CD4-positive, alpha-beta memory T cell (primary cell): ENCODE measurements at regions not wholly inside any gene's neighbourhood (a gene's known extent, or its start where the extent isn't known, plus 50 kb on each side); places are given as distances from the start of the nearest gene placed in this dataset.
"Not testable (repeated sequence)": the region's sequence is repeated elsewhere in the genome, so short reads cannot be mapped to it uniquely, and the experiment has no call there.

Experiments
- CTCF ChIA-PET: fragments of 350-600 bp; sonication (Branson Sonifier 250); formaldehyde crosslinking; loops from one replicate; lab custom pipeline; 2021; ENCODE audit warnings: inconsistent platforms; ENCODE audit not compliant: partially characterized antibody; lab: Charles Lee
- POLR2A ChIA-PET: fragments of 350-600 bp; sonication (Branson Sonifier 250); formaldehyde crosslinking; loops from one replicate; lab custom pipeline; 2021; ENCODE audit not compliant: partially characterized antibody; lab: Charles Lee
- DNase-seq, 5 donors: peaks; one replicate each; pipeline versions ENCODE4 v3.0.0 to v3.0.0-alpha.2; 2020 to 2022; ENCODE audit warnings: mixed read lengths in 1 of 5
- H3K27ac ChIP-seq: one replicate; pipeline ENCODE4 v1.7.0; 2013; ENCODE audit warnings: low read depth, low read length
- H3K27me3 ChIP-seq: 2 replicates; pipeline ENCODE4 v1.7.0; 2013; ENCODE audit warnings: mild to moderate bottlenecking, low read length, moderate library complexity; ENCODE audit not compliant: insufficient read depth
- H3K36me3 ChIP-seq: 2 replicates; pipeline ENCODE4 v1.7.0; 2013; ENCODE audit warnings: mild to moderate bottlenecking, low read length, moderate library complexity; ENCODE audit not compliant: insufficient read depth
- H3K4me1 ChIP-seq: 2 replicates; pipeline ENCODE4 v1.7.0; 2013; ENCODE audit warnings: mild to moderate bottlenecking, low read length, moderate library complexity; ENCODE audit not compliant: insufficient read depth
- H3K4me3 ChIP-seq, 2 donors: one replicate each; pipeline ENCODE4 v1.7.0; 2013; ENCODE audit warnings: low read length in 2 of 2, mild to moderate bottlenecking in 1 of 2
- H3K9me3 ChIP-seq, 2 donors: one replicate each; pipeline ENCODE4 v1.7.0; 2013; ENCODE audit warnings: low read length in 2 of 2, control low read depth in 1 of 2; ENCODE audit not compliant: control insufficient read depth in 1 of 2
- H3K27ac Mint-ChIP-seq, 7 donors: one replicate each; pipeline ENCODE4 v1.8.0; 2020 to 2021; ENCODE audit warnings: mixed read lengths in 7 of 7, mild to moderate bottlenecking in 6 of 7, inconsistent platforms in 3 of 7, moderate library complexity in 3 of 7
- H3K27me3 Mint-ChIP-seq, 2 donors: one replicate each; pipeline ENCODE4 v1.8.0; 2020 to 2021; ENCODE audit warnings: mixed read lengths in 2 of 2
- H3K36me3 Mint-ChIP-seq, 2 donors: one replicate each; pipeline ENCODE4 v1.8.0; 2020 to 2021; ENCODE audit warnings: mixed read lengths in 2 of 2, inconsistent platforms in 1 of 2, mild to moderate bottlenecking in 1 of 2
- H3K4me1 Mint-ChIP-seq, 4 donors: one replicate each; pipeline ENCODE4 v1.8.0; 2020 to 2021; ENCODE audit warnings: mixed read lengths in 4 of 4, mild to moderate bottlenecking in 1 of 4
- H3K4me3 Mint-ChIP-seq, 8 donors: one replicate each; pipeline ENCODE4 v1.8.0; 2020 to 2021; ENCODE audit warnings: mixed read lengths in 8 of 8, mild to moderate bottlenecking in 7 of 8, moderate library complexity in 6 of 8, inconsistent platforms in 3 of 8
- H3K9me3 Mint-ChIP-seq, 8 donors: one replicate each; pipeline ENCODE4 v1.8.0; 2020 to 2021; ENCODE audit warnings: mixed read lengths in 8 of 8, mild to moderate bottlenecking in 5 of 8, inconsistent platforms in 3 of 8, moderate library complexity in 1 of 8
- intact Hi-C: fragments of 100-400 bp; cut with micrococcal nuclease; formaldehyde crosslinking; loops from one replicate; pipeline ENCODE4 v1.15.1; 2023

DNA sequence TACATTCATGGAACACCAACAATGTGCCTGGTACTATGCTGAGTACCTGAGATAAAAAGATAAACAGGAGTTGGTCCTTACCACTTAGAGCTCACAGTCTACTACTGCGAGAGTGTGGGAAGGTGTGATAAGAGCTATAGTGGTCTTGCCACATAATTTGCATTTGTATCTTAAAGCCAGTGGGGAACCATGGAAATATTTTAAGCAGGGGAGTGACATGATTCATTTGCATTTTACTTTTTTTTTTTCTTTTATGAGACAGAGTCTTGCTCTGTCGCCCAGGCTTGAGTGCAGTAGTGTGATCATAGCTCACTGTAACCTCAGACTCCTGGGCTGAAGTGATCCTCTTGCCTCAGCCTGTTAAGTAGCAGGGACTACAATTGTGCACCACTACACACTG, 53.6 kb downstream of the SRGAP2 start:
- H3K36me3 ChIP-seq, intact Hi-C loops, H3K36me3 Mint-ChIP-seq, H3K4me3 Mint-ChIP-seq, H3K27me3 Mint-ChIP-seq, H3K27ac Mint-ChIP-seq, H3K27ac ChIP-seq, POLR2A ChIA-PET, H3K4me1 Mint-ChIP-seq, DNase-seq, H3K9me3 Mint-ChIP-seq, H3K4me3 ChIP-seq, H3K9me3 ChIP-seq, H3K27me3 ChIP-seq, H3K4me1 ChIP-seq, CTCF ChIA-PET: not testable (repeated sequence)

DNA sequence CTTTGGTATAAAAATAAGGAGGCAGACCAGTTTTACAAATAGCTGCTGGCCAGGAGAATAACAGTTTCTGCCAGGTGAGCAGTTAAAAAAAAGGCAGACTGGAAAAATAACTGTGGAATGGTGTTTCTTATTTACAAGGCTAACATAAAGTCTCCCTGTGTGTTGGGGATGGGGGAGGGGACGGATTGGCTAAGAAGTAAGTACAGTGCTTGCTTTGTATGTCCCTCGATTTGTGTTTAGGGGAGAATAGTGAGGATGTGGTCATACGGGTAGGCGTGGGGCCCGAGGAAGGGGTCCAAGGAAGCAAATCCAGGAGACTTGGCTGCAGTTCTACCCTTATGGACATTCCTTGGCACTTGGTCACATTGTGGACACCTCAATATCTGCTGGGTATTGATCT, 58.1 kb downstream of the SRGAP2 start:
- CTCF ChIA-PET, POLR2A ChIA-PET, H3K36me3 Mint-ChIP-seq, DNase-seq, H3K4me1 ChIP-seq, H3K4me3 ChIP-seq, H3K4me3 Mint-ChIP-seq, H3K9me3 ChIP-seq, H3K27me3 Mint-ChIP-seq, intact Hi-C loops, H3K9me3 Mint-ChIP-seq, H3K36me3 ChIP-seq, H3K27ac Mint-ChIP-seq, H3K27me3 ChIP-seq, H3K27ac ChIP-seq, H3K4me1 Mint-ChIP-seq: not testable (repeated sequence)

- POLR2A ChIA-PET, H3K4me3 Mint-ChIP-seq, H3K9me3 ChIP-seq, H3K36me3 Mint-ChIP-seq, H3K27me3 ChIP-seq, H3K9me3 Mint-ChIP-seq, intact Hi-C loops, DNase-seq, H3K4me1 Mint-ChIP-seq, H3K36me3 ChIP-seq, H3K27ac ChIP-seq, H3K27me3 Mint-ChIP-seq, H3K27ac Mint-ChIP-seq, CTCF ChIA-PET, H3K4me3 ChIP-seq, H3K4me1 ChIP-seq: not testable (repeated sequence)
Measured at GRCh38 chr1:206262424-206262823, 59.1 kb downstream of the SRGAP2 start.

DNA sequence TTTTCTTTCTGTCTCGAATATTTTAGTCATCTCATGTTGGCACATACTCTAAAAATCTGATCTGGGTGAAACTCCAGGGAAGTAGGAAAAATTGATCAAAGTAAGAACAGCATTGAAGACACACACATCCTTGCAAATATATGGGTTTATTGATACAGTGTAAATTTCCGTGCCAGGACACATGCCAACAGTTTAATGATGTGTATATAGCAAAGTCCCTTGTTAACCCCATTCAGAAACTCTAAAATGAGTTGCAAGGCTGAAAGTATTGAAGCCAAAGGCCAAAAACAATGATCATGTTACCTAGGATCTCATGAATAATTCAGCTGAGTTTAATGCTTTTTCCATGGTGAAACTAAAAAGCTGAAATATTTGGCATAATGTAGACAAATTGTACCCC, 61.6 kb downstream of the SRGAP2 start:
- CTCF ChIA-PET, H3K27me3 ChIP-seq, H3K4me3 ChIP-seq, intact Hi-C loops, H3K4me3 Mint-ChIP-seq, H3K27me3 Mint-ChIP-seq, H3K4me1 Mint-ChIP-seq, H3K4me1 ChIP-seq, POLR2A ChIA-PET, H3K36me3 Mint-ChIP-seq, H3K9me3 ChIP-seq, H3K36me3 ChIP-seq, DNase-seq, H3K27ac Mint-ChIP-seq, H3K9me3 Mint-ChIP-seq, H3K27ac ChIP-seq: not testable (repeated sequence)

DNA sequence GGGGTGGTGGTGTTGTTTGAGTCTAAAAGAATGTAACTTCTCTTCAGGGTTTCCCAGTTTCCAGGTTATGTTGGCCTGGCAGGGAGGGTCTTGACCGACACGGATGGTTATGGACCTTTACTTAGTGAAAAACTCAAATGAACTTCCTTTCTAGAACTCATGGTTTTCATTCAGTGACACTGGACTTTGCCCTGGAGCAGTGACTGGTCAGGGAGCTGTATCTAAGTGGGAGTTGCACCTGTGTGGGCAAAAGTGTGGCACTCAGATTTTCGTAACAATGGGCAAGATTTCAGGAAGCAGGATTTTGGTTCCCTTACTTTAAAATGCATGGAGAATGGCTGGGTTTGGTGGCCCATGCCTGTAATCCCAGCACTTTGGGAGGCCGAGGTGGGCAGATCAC, 67.8 kb downstream of the SRGAP2 start:
- CTCF ChIA-PET, H3K4me1 Mint-ChIP-seq, intact Hi-C loops, H3K36me3 ChIP-seq, POLR2A ChIA-PET, DNase-seq, H3K4me1 ChIP-seq, H3K27ac Mint-ChIP-seq, H3K4me3 Mint-ChIP-seq, H3K9me3 ChIP-seq, H3K27ac ChIP-seq, H3K27me3 ChIP-seq, H3K36me3 Mint-ChIP-seq, H3K27me3 Mint-ChIP-seq, H3K9me3 Mint-ChIP-seq, H3K4me3 ChIP-seq: not testable (repeated sequence)

- POLR2A ChIA-PET, H3K9me3 ChIP-seq, H3K9me3 Mint-ChIP-seq, H3K4me1 ChIP-seq, intact Hi-C loops, H3K27me3 ChIP-seq, H3K27ac Mint-ChIP-seq, H3K4me3 Mint-ChIP-seq, H3K4me1 Mint-ChIP-seq, H3K36me3 ChIP-seq, H3K27me3 Mint-ChIP-seq, CTCF ChIA-PET, H3K36me3 Mint-ChIP-seq, DNase-seq, H3K4me3 ChIP-seq, H3K27ac ChIP-seq: not testable (repeated sequence)
Measured at GRCh38 chr1:206273104-206273503, 69.8 kb downstream of the SRGAP2 start.

DNA sequence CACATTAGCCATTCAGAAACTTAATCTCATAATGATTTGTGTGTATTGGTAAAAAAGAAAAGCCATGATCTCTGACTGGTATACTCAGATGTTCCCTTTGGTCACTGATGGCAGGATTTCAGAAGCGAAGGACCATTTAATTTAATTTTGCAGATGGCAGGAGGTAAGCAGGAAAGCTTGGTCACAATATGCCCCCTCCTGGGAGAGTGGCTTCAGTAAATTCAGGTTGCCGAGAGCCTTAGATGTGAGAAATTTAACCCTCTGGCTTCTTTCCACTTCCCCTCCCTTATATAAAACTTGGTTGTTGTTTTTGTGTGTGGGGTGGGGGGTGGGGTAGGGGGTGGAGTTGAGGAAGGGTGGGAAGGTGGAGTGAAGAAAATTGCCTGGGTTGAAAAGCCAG, 72.8 kb downstream of the SRGAP2 start:
- H3K27me3 ChIP-seq, H3K4me1 Mint-ChIP-seq, H3K27ac ChIP-seq, CTCF ChIA-PET, H3K27ac Mint-ChIP-seq, H3K4me3 ChIP-seq, intact Hi-C loops, DNase-seq, H3K9me3 ChIP-seq, POLR2A ChIA-PET, H3K4me3 Mint-ChIP-seq, H3K36me3 Mint-ChIP-seq, H3K9me3 Mint-ChIP-seq, H3K36me3 ChIP-seq, H3K27me3 Mint-ChIP-seq, H3K4me1 ChIP-seq: not testable (repeated sequence)

DNA sequence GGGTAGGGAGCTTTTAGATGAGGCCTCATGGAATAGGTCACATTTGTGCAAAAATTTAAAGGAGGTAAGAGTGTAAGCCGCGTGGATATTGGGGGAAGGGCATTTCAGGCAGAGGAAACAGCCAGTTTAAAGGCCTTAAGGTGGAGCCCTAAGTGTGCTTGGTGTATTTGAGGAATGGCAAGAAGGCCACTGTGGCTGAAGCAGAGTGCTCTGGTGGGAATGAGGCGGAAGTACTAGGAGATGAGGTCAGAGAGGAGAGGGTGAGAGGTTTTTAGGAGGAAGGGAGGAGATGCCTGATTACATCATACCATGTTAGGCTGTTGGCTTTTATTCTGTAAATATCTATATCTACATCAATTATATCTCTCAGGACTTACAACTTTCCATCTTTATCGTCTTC, 75.3 kb downstream of the SRGAP2 start:
- peak overlapping the region in 1 of 7 donors; percentile 34 for H3K27ac Mint-ChIP-seq
- H3K4me1 ChIP-seq, POLR2A ChIA-PET, H3K27me3 Mint-ChIP-seq, H3K27me3 ChIP-seq, H3K4me3 Mint-ChIP-seq, H3K4me1 Mint-ChIP-seq, H3K36me3 Mint-ChIP-seq, intact Hi-C loops, H3K9me3 Mint-ChIP-seq, DNase-seq, H3K4me3 ChIP-seq, CTCF ChIA-PET, H3K36me3 ChIP-seq, H3K27ac ChIP-seq, H3K9me3 ChIP-seq: not testable (repeated sequence)
